ENCODE measurements at regions not wholly inside any gene's neighbourhood (a gene's known extent, or its start where the extent isn't known, plus 50 kb on each side); places are given as distances from the start of the nearest gene placed in this dataset.
"Not testable (repeated sequence)": the region's sequence is repeated elsewhere in the genome, so short reads cannot be mapped to it uniquely, and the experiment has no call there.

GRCh38 chr11:49442669-49443068 is 234.3 kb upstream of the FOLH1 start (continued):
- TF ChIP-seq POGK (CRISPR knock-in tag; conservative IDR thresholded peaks at IDR 0.05): no peak
- TF ChIP-seq NFATC3 (CRISPR knock-in tag; IDR thresholded peaks at IDR 0.05): no peak
- TF ChIP-seq U2AF1 (optimal IDR thresholded peaks at IDR 0.05; ENCODE audit: low read depth, low read length): no peak

GRCh38 chr11:49439901-49440300 is 231.5 kb upstream of the FOLH1 start:
- H2AFZ ChIP-seq (ENCODE audit: low read length); BruUV-seq (replicated peaks); H4K20me1 ChIP-seq (ENCODE audit: insufficient read depth, low read length); in situ Hi-C loops (cut with HindIII; ENCODE audit: extremely low pct_ligation_motif_present, low pct_unique_long_range_greater_than_20kb); H3K4me1 ChIP-seq (ENCODE audit: insufficient read depth, low read length); FAIRE-seq; H3K27ac ChIP-seq (ENCODE audit: extremely low read length, insufficient read depth, low read length); H3K79me2 ChIP-seq (ENCODE audit: insufficient read depth, low read length); ATAC-seq; H3K9ac ChIP-seq (ENCODE audit: insufficient read depth, low read depth, low read length); H3K4me3 ChIP-seq (replicated peaks in 1 of 3; ENCODE audit: insufficient read depth in 1 of 3, low read depth in 2 of 3, low read length in 3 of 3); POLR2A ChIA-PET; DNase-seq (ENCODE audit: low spot score); intact Hi-C loops (cut with micrococcal nuclease; ENCODE audit: unreplicated experiment); H3K36me3 ChIP-seq (replicated peaks in 1 of 2; ENCODE audit: control insufficient read depth in 1 of 2, insufficient read depth in 2 of 2, low read length in 2 of 2); H3K9me3 ChIP-seq (ENCODE audit: low read length); H3K4me2 ChIP-seq (ENCODE audit: low read depth, low read length); CTCF ChIA-PET (ENCODE audit: low intra/inter-chr PET ratio, low total read pairs); H3K27me3 ChIP-seq (ENCODE audit: control insufficient read depth in 1 of 2, insufficient read depth in 2 of 2, low read length in 2 of 2): not testable (repeated sequence)

- H3K4me3 ChIP-seq (replicated peaks in 1 of 3; ENCODE audit: insufficient read depth in 1 of 3, low read depth in 2 of 3, low read length in 3 of 3); H3K4me2 ChIP-seq (ENCODE audit: low read depth, low read length); DNase-seq (ENCODE audit: low spot score); FAIRE-seq; H3K9ac ChIP-seq (ENCODE audit: insufficient read depth, low read depth, low read length); POLR2A ChIA-PET; H4K20me1 ChIP-seq (ENCODE audit: insufficient read depth, low read length); in situ Hi-C loops (cut with HindIII; ENCODE audit: extremely low pct_ligation_motif_present, low pct_unique_long_range_greater_than_20kb); H2AFZ ChIP-seq (ENCODE audit: low read length); H3K4me1 ChIP-seq (ENCODE audit: insufficient read depth, low read length); H3K36me3 ChIP-seq (replicated peaks in 1 of 2; ENCODE audit: control insufficient read depth in 1 of 2, insufficient read depth in 2 of 2, low read length in 2 of 2); intact Hi-C loops (cut with micrococcal nuclease; ENCODE audit: unreplicated experiment); H3K79me2 ChIP-seq (ENCODE audit: insufficient read depth, low read length); ATAC-seq; H3K27ac ChIP-seq (ENCODE audit: extremely low read length, insufficient read depth, low read length); CTCF ChIA-PET (ENCODE audit: low intra/inter-chr PET ratio, low total read pairs); BruUV-seq (replicated peaks); H3K9me3 ChIP-seq (ENCODE audit: low read length); H3K27me3 ChIP-seq (ENCODE audit: control insufficient read depth in 1 of 2, insufficient read depth in 2 of 2, low read length in 2 of 2): not testable (repeated sequence)
- WGBS (ENCODE audit: low lambda C conversion rate): 92% methylated on average over 45 of the region's 49 CpGs
Measured at GRCh38 chr11:49434308-49434707, 225.9 kb upstream of the FOLH1 start.

All from HepG2 (cell line).